T-helper 2 cell (primary cell): ENCODE measurements at regions not wholly inside any gene's neighbourhood (a gene's known extent, or its start where the extent isn't known, plus 50 kb on each side); places are given as distances from the start of the nearest gene placed in this dataset.
"Not testable (repeated sequence)": the region's sequence is repeated elsewhere in the genome, so short reads cannot be mapped to it uniquely, and the experiment has no call there.

ENCODE experiments used
- DNase-seq, 5 experiments: peaks; one replicate each; pipeline versions ENCODE4 v3.0.0 to v3.0.0-alpha.2; 2012 to 2022

- no peak for DNase-seq
These were observed 157.9 kb downstream of the SHANK2 start for GRCh38 chr11:71094296-71095077.

GRCh38 chr11:71093783-71094182 is 158.6 kb downstream of the SHANK2 start:
- no peak for DNase-seq

- DNase-seq: no peak
These were observed 160.7 kb downstream of the SHANK2 start for GRCh38 chr11:71091506-71092265.

- no peak for DNase-seq
These were observed 162.8 kb downstream of the SHANK2 start for GRCh38 chr11:71089571-71089970.

- DNase-seq: not testable (repeated sequence)
These were observed 163.8 kb downstream of the SHANK2 start for GRCh38 chr11:71088314-71089215.

GRCh38 chr11:71086687-71087258 is 165.6 kb downstream of the SHANK2 start:
- DNase-seq: no peak

GRCh38 chr11:71084306-71085012 is 167.9 kb downstream of the SHANK2 start:
- no peak for DNase-seq

GRCh38 chr11:71083105-71083504 is 169.3 kb downstream of the SHANK2 start:
- DNase-seq: no peak

GRCh38 chr11:71082454-71082853 is 169.9 kb downstream of the SHANK2 start:
- DNase-seq: no peak

GRCh38 chr11:71081704-71082230 is 170.6 kb downstream of the SHANK2 start:
- no peak for DNase-seq

GRCh38 chr11:71080239-71081097 is 171.9 kb downstream of the SHANK2 start:
- DNase-seq: peak in 1 of 5 experiments; percentile 49

GRCh38 chr11:71079795-71080194 is 172.6 kb downstream of the SHANK2 start:
- no peak for DNase-seq

GRCh38 chr11:71078482-71078881 is 173.9 kb downstream of the SHANK2 start:
- DNase-seq: no peak

GRCh38 chr11:71076525-71077304 is 175.7 kb downstream of the SHANK2 start:
- DNase-seq: no peak

- DNase-seq: no peak
These were observed 176.4 kb downstream of the SHANK2 start for GRCh38 chr11:71075871-71076420.

GRCh38 chr11:71075116-71075720 is 177.2 kb downstream of the SHANK2 start:
- DNase-seq: no peak

GRCh38 chr11:71071736-71072509 is 180.5 kb downstream of the SHANK2 start:
- no peak for DNase-seq
